Neural progenitor cell (in vitro differentiated cells): ENCODE measurements at regions not wholly inside any gene's neighbourhood (a gene's known extent, or its start where the extent isn't known, plus 50 kb on each side); places are given as distances from the start of the nearest gene placed in this dataset.

Source experiments
- CTCF ChIP-seq: fragments of 200-600 bp; sonication (generic); IDR thresholded peaks from 2 replicates; pipeline ENCODE4 v1.5.1; 2017; ENCODE audit warnings: antibody characterized with exemption, mild to moderate bottlenecking
- EZH2 ChIP-seq: fragments of 200-600 bp; sonication (generic); IDR thresholded peaks from 2 replicates; pipeline ENCODE4 v1.6.1; 2017; ENCODE audit warnings: antibody characterized with exemption, mild to moderate bottlenecking, moderate library complexity
- EZH2phosphoT487 ChIP-seq: fragments of 200-600 bp; sonication (generic); IDR thresholded peaks from 2 replicates; pipeline ENCODE4 v1.6.1; 2017; ENCODE audit warnings: antibody characterized with exemption

GRCh38 chr14:40129159-40129558 is 696.9 kb upstream of the FBXO33 start:
- TF ChIP-seq EZH2phosphoT487 (no peak), CTCF (no peak), EZH2 (no peak)
